Forelimb muscle (tissue), 1 donor: ENCODE measurements at regions not wholly inside any gene's neighbourhood (a gene's known extent, or its start where the extent isn't known, plus 50 kb on each side); places are given as distances from the start of the nearest gene placed in this dataset.
"Not testable (repeated sequence)": the region's sequence is repeated elsewhere in the genome, so short reads cannot be mapped to it uniquely, and the experiment has no call there.

Experiments used
- DNase-seq: peaks from one replicate; pipeline ENCODE4 v3.0.0-alpha.2; 2013; ENCODE audit warnings: low read depth

DNA sequence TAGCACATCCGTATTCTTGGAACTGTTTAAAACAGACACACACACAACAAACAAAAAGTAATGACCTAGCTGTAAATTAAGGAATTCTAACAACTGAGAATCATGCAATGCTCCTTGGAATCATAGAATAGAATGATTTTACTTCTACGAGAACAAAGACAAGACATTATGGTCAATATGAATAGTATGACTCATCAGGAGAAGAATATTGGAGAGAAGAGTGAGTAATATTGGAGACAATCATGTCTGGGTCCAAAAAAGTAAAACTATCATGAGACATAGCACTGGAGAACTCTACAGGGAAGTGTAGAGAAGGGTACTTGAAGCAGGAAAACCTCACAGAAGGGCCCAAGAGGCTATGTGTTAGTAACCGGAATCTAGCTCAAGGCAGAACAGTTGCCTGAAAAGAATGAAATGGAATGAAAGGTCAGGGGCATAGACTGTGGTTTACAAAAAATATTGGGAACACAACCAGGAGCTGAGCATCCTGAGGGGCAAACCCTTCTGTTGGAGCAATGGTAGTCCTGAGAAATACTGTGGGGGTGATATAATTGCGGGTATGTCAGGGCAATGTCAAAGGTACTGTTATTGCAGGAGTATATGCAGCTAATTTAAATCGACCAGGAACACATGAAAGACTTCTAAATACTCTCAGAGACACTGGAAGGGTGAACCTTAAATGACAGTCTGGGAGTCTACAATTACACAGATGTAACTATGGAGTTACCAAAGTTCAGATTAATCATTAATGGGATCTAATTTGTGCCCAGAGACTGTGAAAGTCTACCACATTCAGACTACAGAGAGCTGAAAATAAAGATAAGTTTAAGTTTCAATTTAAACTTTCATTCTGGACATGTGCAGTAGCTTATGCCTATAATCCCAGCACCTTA is 201.2 kb downstream of the BCHE start:
- DNase-seq: no peak

- no peak for DNase-seq
These were observed 212.5 kb downstream of the BCHE start for GRCh38 chr3:165624761-165625160.

DNA sequence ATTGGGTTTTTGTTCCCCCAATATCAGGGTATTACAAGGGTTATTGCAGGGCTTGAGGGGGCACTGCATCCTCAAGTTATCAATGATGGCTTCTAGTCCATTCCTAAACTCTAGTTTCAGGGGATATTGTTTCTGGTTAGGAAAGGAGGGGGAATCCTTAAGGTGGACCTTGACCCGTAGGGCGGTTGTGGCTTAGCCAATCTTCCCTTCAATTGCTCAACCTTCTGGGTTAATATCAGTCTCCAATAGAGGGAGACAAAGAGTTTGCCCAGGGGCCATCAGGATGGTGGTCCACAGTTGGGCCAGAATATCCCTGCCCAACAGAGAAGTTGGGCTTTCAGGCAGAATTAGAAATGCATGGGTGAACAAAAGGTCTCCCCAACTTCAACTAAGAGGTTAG is 214.9 kb downstream of the BCHE start:
- no peak for DNase-seq

DNA sequence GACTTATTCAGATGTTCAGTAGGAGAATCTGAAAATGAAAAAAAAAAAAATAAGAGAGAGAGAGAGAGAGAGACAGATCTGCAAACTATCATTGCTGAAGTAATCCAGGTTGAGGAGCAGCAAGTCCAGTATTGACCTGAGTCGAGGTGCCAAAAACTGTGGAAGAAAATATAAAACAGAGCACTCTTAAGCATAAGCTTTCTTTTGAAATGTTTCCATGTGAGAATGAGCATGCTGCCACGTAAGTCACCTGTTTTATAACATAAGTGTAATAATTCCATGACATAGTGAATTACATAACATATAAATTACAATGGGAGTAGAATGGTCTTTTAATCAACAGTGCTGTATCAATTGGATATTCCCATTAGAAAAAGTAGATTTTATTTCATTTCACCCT is 218.2 kb downstream of the BCHE start:
- DNase-seq: no peak

DNA sequence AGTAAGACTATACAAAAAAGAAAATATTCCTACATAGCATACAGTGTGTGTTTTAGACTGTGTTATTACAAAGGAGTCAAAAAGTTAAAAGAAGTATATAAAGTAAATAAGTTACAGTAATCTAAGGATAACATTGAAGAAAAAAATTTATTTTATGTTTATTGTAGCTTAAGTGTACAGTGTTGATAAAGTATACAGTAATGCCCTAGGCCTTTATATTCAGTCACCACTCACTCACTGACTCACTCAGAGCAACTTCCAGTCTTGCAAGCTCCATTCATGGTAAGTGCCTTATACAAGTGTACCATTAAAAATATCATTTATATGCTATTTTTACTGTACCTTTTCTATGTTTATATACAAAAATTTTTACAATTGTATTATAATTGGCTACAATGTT is 220.1 kb downstream of the BCHE start:
- no peak for DNase-seq

GRCh38 chr3:165614337-165614736 is 222.9 kb downstream of the BCHE start:
- DNase-seq: no peak

GRCh38 chr3:165613014-165613413 is 224.2 kb downstream of the BCHE start:
- no peak for DNase-seq

DNA sequence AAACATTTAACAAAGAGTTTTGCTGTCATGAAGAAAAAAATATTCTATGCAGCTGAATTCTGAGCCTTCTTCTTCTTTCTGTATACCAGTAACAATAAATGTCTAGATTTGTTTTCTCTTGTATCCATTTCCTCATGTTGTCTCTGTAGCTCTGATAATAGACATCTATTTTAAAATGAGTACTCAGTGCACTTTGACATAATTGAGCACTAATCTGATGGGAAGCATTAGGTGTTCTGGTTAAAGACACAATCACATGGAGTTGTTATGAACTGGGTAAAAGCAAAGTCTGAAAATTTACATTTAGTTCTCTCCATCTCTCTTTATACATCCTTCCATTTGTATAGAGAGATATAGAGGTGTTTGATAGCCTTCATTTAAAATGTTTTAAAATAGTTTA is 230.0 kb downstream of the BCHE start:
- no peak for DNase-seq

DNA sequence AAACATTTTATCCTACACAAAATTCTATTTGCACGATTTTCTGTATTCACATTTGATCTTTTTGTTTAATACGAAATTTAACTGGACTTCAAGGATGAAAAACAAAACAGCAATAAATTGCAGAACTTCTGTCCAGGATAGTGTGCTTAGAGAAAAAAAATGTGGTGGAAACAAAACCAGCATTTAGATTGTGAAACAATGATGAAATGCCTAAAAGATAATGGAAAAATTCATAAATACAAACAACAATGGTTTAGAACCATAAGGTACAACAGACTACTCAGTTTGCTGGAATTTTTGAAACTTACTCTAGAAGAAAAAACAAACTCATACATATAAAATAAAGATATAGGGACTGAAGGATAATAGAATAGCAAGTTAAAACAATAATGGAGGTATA is 234.0 kb downstream of the BCHE start:
- no peak for DNase-seq

DNA sequence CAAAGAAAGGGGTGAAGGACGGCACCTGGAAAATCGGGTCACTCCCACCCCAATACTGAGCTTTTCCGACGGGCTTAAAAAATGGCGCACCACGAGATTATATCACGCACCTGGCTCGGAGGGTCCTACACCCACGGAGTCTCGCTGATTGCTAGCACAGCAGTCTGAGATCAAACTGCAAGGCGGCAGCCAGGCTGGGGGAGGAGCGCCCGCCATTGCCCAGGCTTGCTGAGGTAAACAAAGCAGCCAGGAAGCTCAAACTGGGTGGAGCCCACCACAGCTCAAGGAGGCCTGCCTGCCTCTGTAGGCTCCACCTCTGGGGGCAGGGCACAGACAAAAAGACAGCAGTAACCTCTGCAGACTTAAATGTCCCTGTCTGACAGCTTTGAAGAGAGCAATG is 264.7 kb downstream of the BCHE start:
- DNase-seq: not testable (repeated sequence)

DNA sequence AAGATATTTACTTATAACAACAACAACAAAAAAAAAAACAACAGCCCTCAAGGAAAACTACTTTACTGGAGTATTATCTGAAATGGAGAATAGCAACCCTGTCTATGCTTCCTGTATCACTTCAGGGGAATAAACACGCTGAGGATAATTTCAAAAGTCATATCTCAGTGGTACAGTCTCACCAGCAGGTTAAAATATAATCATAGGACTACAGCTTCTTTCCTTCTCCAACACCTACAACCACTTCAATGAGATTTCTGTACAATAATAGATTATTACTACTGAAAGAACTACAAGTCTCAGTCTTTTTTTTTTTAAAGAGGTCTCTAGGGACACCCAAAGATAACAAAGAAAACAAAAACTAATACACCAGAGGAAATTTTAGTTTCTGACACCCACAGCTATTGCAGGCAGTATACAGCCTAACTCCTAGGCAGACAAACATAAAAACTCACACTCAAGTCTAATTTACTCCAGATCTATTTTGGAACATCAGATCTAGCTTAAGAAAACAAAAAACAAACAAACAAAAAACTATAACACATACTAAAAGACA is 268.2 kb downstream of the BCHE start:
- no peak for DNase-seq

GRCh38 chr3:165555785-165556184 is 281.4 kb downstream of the BCHE start:
- DNase-seq: no peak

- DNase-seq: no peak
These were observed 283.9 kb downstream of the BCHE start for GRCh38 chr3:165553371-165553770.

- DNase-seq: no peak
These were observed 287.6 kb downstream of the BCHE start for GRCh38 chr3:165549665-165550064.

GRCh38 chr3:165549037-165549436 is 288.2 kb downstream of the BCHE start:
- DNase-seq: no peak

DNA sequence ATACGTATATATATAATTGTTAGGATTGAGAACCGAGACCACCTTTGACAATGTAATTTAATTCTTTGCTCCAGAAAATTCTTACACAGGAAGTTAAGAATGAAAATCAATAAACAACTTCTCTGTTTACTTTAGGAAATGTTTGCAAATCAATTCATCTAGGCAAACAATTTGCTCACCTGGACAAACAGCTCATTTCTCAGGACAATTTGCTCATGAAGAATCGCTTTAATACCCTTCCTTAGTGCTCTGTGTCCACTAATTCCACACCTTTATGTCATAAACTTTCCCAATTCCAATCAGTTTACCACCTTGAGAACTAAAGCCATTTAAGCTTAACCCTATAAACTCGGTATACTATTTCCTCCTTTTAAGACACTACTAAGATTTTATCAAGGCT is 292.2 kb downstream of the BCHE start:
- no peak for DNase-seq

- DNase-seq: no peak
These were observed 292.8 kb downstream of the BCHE start for GRCh38 chr3:165544432-165544831.

DNA sequence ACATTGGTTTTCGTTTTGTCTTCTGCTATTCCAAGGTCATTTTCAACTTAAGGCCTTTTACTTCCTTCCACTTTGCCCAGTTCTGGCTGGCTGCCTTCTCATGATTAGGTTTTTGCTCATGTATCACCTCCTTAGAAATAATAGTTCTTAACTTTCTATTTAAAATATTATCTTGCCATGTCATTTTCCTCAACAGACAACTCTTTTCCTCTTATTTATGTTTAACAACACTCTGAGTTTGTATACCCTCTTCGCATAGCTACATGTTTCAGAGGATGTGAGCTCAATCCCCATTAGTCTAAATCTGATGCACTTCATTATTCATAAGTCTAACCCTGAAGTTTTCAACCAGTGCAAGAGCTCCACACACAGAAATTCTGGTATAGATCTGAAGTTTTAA is 299.1 kb downstream of the BCHE start:
- DNase-seq: no peak

DNA sequence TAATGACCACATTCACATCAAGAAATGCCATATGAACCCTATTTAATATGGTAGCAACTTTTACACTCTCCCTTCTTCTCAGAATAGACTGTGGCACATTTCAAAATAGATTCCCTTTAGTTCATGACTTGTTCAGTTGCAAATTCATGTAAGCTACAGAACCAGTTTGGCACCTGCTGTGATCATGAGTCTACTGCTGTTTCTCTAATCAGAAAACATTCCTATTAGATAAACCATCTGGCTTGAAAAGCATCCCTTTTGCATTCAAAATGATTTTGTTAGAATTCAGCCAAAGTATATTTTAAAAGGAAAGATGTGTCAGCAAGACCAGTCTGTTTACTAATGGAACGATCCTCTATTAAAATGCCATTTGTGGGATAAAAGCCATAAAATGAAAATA is 304.4 kb downstream of the BCHE start:
- DNase-seq: no peak

- DNase-seq: no peak
These were observed 307.8 kb downstream of the BCHE start for GRCh38 chr3:165529451-165529850.

DNA sequence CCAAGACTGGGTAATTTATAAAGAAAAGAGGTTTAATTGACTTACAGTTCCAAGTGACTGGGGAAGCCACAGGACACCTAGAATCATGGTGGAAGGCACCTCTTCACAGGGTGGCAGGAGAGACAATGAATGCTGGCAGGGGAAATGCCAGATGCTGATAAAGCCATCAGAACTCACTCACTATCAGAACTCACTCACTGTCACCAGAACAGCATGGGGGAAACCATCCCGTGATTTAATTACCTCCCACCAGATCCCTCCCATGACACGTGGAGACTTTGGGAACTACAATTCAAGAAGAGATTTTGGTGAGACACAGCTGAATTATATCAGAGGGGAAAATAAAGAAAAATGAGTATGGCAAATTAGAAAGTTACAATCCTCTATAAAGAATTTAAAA is 310.9 kb downstream of the BCHE start:
- DNase-seq: no peak

DNA sequence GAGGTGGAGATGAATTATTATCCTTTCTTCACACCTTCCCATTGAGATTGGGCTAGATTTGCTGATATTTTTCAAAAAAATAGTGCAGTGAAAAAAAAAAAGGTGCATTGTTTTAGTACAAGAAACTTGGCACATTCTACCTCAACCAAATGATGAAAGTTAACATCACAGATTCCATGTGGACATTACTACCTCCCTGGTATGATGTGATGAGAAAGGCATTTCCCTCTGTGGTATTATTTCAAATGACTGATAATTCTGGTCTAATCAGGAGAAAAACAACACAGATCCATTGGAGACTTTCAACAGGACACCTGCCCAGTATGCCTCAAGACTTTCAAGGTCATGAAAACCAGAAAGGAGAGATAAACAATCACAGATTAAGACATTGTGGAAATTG is 313.4 kb downstream of the BCHE start:
- DNase-seq: no peak

DNA sequence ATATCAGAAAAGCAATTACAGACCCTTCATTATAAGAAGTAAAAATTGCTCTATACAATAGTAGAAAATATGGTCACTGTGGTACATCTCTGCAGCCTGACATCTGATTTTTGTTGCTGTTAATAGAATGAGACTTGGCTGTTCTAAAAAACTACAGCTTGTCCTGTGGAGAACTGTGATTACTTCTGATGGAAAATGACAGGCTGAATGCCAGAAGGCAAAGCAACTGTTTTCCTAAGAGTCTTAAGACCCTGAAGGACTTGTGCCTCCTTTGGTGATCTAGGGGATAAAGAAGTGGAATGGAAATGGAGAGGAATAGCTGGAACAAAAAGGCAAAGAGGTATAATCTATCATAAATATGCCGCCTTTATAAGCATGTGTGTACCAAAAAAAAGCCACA is 314.8 kb downstream of the BCHE start:
- DNase-seq: no peak
